WERI-Rb-1 (cell line): ENCODE measurements at regions not wholly inside any gene's neighbourhood (a gene's known extent, or its start where the extent isn't known, plus 50 kb on each side); places are given as distances from the start of the nearest gene placed in this dataset.

Source experiments
- DNase-seq: peaks from one replicate; pipeline ENCODE4 v3.0.0-alpha.2; 2020
- H3K27ac ChIP-seq: fragments of 250-450 bp; sonication (Bioruptor Pico); 2 replicates; pipeline ENCODE4 v1.5.1; 2020; ENCODE audit warnings: mild to moderate bottlenecking, moderate library complexity
- H3K27me3 ChIP-seq: fragments of 250-450 bp; sonication (Bioruptor Pico); 2 replicates; pipeline ENCODE4 v1.5.1; 2021; ENCODE audit warnings: mild to moderate bottlenecking, low read depth, moderate library complexity; ENCODE audit not compliant: insufficient read depth, severe bottlenecking
- H3K36me3 ChIP-seq: fragments of 250-450 bp; sonication (Bioruptor Pico); 2 replicates; pipeline ENCODE4 v1.5.1; 2020; ENCODE audit warnings: mild to moderate bottlenecking, moderate library complexity
- H3K4me3 ChIP-seq: 2 replicates; pipeline ENCODE4 v1.5.1; 2011; ENCODE audit warnings: low read depth, mild to moderate bottlenecking, control low read depth, low read length
- H3K9me3 ChIP-seq: fragments of 250-450 bp; sonication (Bioruptor Pico); 2 replicates; pipeline ENCODE4 v1.5.1; 2021; ENCODE audit warnings: mild to moderate bottlenecking, moderate library complexity; ENCODE audit not compliant: severe bottlenecking
- CTCF ChIP-seq: IDR thresholded peaks from 2 replicates; pipeline ENCODE4 v1.5.1; 2011; ENCODE audit warnings: low read depth, mild to moderate bottlenecking, control low read depth, inconsistent platforms, low read length

DNA sequence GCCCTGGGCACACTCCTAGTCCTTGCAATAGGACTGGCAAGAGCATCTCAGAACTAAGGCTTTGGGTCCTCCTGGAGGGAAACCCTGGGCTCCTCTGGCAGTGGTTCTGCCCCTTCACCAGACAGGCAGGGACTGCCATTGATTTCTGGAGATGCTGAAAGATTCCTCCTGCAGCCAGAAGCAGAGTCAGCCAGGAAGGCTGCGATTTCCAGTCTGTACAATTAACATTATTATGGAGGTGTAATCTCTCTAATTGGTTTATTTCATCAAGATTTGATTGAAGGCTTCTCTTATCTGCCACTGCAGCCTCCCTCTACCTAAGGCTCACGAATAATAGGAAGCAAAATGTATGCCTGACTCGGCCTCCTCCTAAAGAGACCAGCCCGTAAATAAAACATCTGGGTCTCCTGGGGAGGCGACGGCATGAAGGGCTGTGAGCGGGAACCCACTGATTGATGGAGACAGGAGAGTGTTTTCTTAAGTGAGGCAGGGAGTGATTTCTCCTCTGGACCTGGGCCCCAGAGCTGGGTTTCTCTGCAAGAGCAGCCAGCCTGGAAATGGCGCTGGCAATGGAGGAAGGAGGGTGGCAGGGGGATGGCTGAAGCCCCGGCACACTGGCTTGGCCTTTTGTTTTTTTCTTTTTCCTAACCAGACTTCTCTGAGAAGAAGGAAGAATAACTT, 689.6 kb downstream of the DHX35 start:
- no peak for DNase-seq
- Histone ChIP-seq H3K9me3 (no peaks in the 10 kb centered on the region), H3K36me3 (no peaks in the 10 kb centered on the region), H3K4me3 (no peak overlapping the region), H3K27me3 (peaks cover 39% of the 10 kb centered on the region), H3K27ac (no peak overlapping the region)
- no peak for TF ChIP-seq CTCF

- no peak for TF ChIP-seq CTCF
These were observed 684.8 kb downstream of the DHX35 start for GRCh38 chr20:39646874-39647413.

DNA sequence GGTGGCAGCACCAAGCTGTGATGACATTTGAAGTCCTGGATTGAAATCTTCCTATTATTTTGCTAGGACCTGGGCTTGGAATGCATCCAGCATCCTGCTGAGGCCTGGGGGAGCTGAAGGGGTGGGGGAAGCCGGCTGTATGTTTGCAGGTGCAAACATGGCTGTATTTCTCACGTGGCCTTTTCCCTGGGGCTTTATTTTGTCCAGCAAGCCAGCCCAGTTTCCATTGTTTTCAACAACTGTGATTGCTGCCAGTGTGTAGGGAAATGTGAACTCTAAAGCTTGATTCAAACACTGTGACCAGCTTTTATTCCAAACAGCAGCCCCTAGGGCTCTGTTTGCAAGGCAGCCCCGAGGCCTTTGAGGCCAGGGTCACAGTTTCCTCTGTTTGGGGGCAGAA, 683.0 kb downstream of the DHX35 start:
- Histone ChIP-seq H3K27ac (no peak overlapping the region), H3K27me3 (peaks cover 25% of the 10 kb centered on the region), H3K9me3 (no peaks in the 10 kb centered on the region), H3K36me3 (no peaks in the 10 kb centered on the region), H3K4me3 (no peak overlapping the region)
- TF ChIP-seq CTCF, result no peak
- DNase-seq, result no peak

More at GRCh38 chr20:39646874-39647413, 684.8 kb downstream of the DHX35 start:
- no peak overlapping the region for H3K27ac ChIP-seq
- no peak overlapping the region for H3K4me3 ChIP-seq
- no peaks in the 10 kb centered on the region for H3K9me3 ChIP-seq
- H3K27me3 ChIP-seq, result peaks cover 28% of the 10 kb centered on the region
- H3K36me3 ChIP-seq, result no peaks in the 10 kb centered on the region
- DNase-seq, result no peak

DNA sequence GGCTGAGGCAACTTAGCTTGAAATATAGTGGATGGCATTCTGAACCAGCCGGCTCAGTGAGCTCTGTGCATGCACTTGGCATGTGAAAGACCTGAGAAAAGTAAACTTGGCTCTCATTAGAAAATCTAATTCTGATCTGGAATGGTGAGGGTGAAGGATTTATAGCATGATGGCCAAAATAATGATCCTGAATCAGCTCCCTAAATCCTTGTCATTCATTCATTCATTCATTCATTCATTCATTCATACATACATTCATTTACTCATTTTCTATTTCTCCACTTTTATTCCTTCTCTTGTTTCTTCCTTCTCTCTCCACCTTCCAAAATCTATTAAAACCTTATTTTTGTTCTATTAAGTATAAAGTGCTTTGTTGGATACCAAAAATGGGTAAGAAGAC, 681.1 kb downstream of the DHX35 start:
- no peaks in the 10 kb centered on the region for H3K9me3 ChIP-seq
- no peak overlapping the region for H3K27ac ChIP-seq
- H3K36me3 ChIP-seq, result no peaks in the 10 kb centered on the region
- peaks cover 24% of the 10 kb centered on the region for H3K27me3 ChIP-seq
- TF ChIP-seq CTCF, result no peak
- DNase-seq, result no peak
- no peak overlapping the region for H3K4me3 ChIP-seq

- no peaks in the 10 kb centered on the region for H3K36me3 ChIP-seq
- no peak for TF ChIP-seq CTCF
- H3K27ac ChIP-seq, result no peak overlapping the region
- no peak overlapping the region for H3K4me3 ChIP-seq
- DNase-seq, result no peak
- H3K9me3 ChIP-seq, result no peaks in the 10 kb centered on the region
- peaks cover 37% of the 10 kb centered on the region for H3K27me3 ChIP-seq
These were observed 679.3 kb downstream of the DHX35 start for GRCh38 chr20:39641423-39641822.

GRCh38 chr20:39640147-39640546, 678.0 kb downstream of the DHX35 start:
- H3K27me3 ChIP-seq, result peaks cover 38% of the 10 kb centered on the region
- H3K4me3 ChIP-seq, result no peak overlapping the region
- no peak overlapping the region for H3K27ac ChIP-seq
- no peaks in the 10 kb centered on the region for H3K36me3 ChIP-seq
- no peak for DNase-seq
- H3K9me3 ChIP-seq, result no peaks in the 10 kb centered on the region
- TF ChIP-seq CTCF, result no peak
